Breast epithelium (tissue), 3 donors: ENCODE measurements at regions not wholly inside any gene's neighbourhood (a gene's known extent, or its start where the extent isn't known, plus 50 kb on each side); places are given as distances from the start of the nearest gene placed in this dataset.

Source experiments
- POLR2A ChIP-seq: fragments of 450-650 bp; IDR thresholded peaks from one replicate; pipeline ENCODE4 v1.6.1; 2016; ENCODE audit warnings: antibody characterized with exemption, mild to moderate bottlenecking, moderate library complexity
- POLR2AphosphoS5 ChIP-seq, 3 donors: sonication (generic); formaldehyde crosslinking; IDR thresholded peaks; one replicate each; pipeline ENCODE4 v1.6.1; 2017; ENCODE audit warnings: antibody characterized with exemption in 3 of 3

DNA sequence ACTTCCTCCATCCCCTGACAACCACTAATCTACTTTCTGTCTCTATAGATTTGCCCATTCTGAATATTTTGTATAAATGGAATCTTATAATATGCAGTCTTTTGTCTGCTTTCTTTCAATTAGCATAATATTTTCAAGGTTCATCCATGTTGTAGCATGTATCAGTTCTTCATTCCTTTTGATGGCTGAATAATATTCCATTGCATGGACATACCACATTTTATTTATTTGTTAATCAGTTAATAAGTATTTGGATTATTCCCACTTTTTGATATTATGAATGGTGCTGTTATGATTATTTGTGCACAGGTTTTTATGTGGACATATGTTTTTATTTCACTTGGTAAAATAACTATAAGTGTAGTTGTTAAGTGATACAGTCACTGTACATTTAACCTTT, 155.1 kb upstream of the WSCD2 start:
- TF ChIP-seq POLR2AphosphoS5 (IDR thresholded peaks at IDR 0.05): no peak
- TF ChIP-seq POLR2A: no peak
